Hypothalamus (tissue), 51 donors: ENCODE measurements at regions not wholly inside any gene's neighbourhood (a gene's known extent, or its start where the extent isn't known, plus 50 kb on each side); places are given as distances from the start of the nearest gene placed in this dataset.

ENCODE experiments used
- DNase-seq, 51 donors: peaks; one replicate each; lab custom pipeline; 2025; lab: John Stamatoyannopoulos, UW

DNA sequence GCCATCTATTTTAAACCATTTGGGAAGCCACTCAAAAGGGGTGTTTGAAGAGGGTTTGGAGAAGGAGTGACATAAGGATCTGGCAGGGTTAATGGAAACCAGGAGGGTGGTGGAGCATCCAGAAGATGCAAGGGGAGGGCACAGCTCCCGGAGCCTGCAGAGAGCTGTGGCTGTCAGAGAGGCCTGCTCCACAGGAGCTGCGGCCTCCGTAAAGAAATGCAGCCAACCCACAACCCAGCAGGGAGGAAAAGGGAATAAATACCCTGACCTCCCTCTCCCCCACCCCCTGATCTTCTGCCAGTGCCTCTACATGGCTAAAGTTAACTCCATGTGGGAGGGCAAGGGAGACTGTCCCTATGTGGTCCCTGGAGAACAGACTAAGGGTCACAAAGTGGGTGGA lies 567.1 kb upstream of the POU3F3 start:
- DNase-seq: no peak

GRCh38 chr2:104289651-104290565 lies 564.0 kb upstream of the POU3F3 start:
- no peak for DNase-seq

DNA sequence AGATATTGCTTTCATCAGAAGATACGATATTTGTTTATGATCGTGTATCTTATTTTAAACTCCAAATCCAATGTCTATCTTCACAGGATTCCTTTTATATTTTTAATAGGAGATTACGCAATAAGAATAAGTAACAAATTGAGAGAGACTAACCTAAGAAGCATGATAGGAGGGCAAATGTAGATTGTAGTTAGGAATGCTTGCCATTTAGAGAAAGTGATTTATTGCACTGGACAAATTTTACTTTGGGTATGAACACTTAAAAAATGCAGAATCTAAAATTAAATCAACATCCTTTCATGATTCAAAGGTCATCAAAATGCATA lies 563.4 kb upstream of the POU3F3 start:
- DNase-seq: no peak

DNA sequence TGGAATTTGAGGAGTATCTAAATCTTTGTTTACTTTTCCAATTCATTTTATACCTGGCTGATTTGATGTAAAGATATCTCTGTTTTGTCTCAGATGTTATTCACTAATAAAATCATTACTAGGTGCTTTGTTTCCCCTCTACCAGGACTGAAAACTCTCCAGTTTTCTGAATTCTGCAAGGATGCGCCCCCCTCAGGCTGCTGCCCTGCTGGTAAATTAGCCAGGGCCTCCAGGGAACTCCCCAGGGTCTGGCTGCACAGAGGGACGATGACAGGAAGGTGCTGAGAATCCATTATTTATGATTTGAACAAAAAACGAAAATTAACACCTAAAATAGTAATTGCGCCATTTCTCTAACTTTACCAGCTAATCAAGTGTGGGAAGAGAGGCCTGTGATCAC lies 541.2 kb upstream of the POU3F3 start:
- DNase-seq: no peak

DNA sequence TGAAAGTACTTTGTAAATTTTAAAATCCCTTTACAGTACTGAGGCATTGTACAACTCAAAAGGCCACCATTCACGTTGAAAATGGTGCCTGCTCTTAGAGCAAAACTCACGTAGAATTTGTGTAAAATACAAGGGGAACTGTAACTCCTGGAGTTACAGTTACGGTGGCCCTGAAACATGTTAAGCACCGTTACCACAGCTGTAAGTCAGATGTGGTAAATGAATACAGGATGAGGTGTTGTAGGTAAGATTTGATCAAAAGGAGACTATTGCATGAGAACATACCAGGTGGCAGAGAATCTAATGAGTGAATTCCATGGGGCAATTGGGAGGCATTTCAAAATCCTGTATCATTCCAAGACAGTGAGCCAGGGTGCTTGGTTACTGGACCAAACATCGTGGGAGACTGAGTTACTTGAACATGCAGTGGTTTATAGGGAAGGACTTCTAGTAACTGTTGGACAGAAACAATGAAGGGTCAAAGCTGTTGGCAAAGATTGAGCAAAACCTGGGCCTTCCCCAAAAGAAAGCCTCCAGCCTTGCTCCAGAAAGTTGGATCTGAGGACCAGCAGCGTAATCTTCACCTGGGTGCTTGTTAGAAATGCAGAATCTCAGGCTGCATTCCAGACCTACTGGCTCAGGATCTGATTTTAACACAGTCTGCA lies 535.8 kb upstream of the POU3F3 start:
- DNase-seq: no peak

DNA sequence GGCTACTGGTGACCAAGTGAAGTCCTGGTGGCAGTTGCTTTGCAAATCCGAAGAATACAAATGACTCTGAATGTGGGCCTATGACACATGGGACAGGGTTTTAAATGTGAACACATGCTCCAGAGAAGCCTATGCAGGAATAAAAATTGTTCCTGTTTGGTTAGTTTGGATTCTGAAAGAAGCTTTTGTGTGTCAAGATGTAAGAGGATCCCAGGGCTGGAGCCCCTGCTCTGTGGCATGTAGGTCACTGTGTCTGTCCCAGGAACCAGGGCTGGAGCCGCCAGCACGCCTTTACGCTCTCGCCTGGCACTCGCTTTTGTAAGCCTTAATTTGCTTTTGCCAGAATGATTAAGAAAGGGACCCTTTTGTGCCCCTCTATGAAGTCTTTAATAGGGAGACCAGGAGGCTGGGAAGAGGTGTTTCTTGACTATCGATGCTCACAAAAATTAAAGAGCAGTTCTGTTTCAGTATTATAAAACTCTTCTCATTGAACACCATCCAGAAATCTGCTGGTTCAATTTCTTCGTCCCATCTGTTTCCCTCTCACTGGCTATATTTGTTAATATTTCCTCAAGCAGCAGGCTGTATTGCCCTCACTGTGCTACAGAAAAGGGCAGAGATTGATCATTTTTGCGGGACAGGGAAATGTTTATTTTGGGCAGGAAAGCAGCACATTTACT lies 532.7 kb upstream of the POU3F3 start:
- DNase-seq: peak in 18 of 51 donors; percentile 1 to 18 (median 5)

GRCh38 chr2:104321796-104322349 lies 532.0 kb upstream of the POU3F3 start:
- peak in 1 of 51 donors; percentile 3 for DNase-seq

GRCh38 chr2:104332731-104333130 lies 521.2 kb upstream of the POU3F3 start:
- no peak for DNase-seq

- DNase-seq: no peak
Observed at GRCh38 chr2:104337869-104338268, 516.0 kb upstream of the POU3F3 start.

GRCh38 chr2:104340162-104340561 lies 513.8 kb upstream of the POU3F3 start:
- no peak for DNase-seq

GRCh38 chr2:104340879-104341828 lies 512.8 kb upstream of the POU3F3 start:
- no peak for DNase-seq

DNA sequence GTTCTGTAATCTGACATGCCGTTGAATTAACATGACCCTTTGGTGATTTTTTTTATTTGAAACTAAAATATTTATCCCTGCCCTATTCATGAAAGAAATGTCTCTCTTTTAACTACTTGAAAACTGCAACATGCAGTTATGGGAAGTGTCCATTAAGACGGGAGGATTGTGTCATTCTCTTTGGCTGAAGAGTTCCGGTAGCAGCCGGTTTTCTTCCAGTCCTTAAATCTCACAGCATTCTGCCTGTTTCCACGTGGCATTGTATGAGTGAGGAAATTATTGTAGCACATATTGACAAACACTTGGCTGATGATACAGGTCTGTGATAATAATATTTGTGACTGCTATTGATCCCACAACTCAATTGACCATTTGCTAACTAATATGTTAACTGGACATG lies 509.6 kb upstream of the POU3F3 start:
- no peak for DNase-seq

- no peak for DNase-seq
Observed at GRCh38 chr2:104344985-104345384, 508.9 kb upstream of the POU3F3 start.

DNA sequence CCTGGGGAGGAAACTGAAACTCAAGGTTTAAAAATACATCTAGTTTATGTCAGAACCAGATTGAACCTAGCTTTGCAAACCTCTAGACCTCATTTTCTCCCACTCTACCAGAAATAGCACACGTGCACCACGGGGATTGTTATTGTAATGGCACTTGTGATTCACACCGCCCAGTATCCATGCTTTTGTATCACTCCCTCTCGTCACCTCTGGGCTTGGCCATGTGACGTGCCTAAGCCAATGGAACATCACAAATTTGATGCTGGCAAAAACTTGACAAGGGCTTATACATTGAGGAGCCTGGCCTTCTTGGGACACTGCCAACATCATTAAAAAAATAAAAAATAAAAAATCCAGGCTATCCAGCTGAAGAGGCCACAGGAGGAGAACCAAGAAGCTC lies 495.8 kb upstream of the POU3F3 start:
- no peak for DNase-seq

GRCh38 chr2:104361414-104361813 lies 492.5 kb upstream of the POU3F3 start:
- no peak for DNase-seq

- no peak for DNase-seq
Observed at GRCh38 chr2:104368089-104368488, 485.8 kb upstream of the POU3F3 start.

DNA sequence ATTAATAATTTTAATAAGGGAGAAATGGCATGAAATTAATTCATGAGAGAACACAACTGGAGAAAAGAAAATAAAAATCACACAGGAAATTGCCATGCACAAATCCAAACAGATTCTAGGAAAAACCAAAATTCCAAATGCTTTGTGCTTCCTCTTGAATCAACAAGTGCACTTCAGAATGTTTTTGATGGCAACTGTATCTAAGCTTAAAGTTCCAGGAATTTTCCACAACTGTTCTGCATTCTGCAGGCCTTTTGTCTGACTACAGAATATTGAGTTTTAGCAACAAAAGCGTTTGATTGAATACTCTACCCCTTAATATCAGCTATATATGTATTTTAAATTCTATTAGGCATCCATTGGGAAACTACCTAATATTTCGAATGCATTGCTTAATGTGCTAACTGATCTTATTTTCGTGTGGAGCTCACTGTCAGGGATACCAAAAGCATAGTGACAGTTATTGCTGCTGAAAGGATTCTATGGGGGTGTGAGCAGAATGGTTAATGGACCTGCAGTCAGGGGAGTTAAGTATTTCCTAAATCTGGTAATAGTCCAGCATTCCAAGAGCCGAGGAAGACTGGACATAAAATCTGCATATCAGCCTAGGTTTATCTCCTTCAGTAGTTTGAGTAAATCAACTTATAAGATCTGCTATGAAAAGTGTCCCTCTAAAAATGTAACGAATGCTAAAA lies 482.7 kb upstream of the POU3F3 start:
- no peak for DNase-seq

- no peak for DNase-seq
Observed at GRCh38 chr2:104375206-104375605, 478.7 kb upstream of the POU3F3 start.

DNA sequence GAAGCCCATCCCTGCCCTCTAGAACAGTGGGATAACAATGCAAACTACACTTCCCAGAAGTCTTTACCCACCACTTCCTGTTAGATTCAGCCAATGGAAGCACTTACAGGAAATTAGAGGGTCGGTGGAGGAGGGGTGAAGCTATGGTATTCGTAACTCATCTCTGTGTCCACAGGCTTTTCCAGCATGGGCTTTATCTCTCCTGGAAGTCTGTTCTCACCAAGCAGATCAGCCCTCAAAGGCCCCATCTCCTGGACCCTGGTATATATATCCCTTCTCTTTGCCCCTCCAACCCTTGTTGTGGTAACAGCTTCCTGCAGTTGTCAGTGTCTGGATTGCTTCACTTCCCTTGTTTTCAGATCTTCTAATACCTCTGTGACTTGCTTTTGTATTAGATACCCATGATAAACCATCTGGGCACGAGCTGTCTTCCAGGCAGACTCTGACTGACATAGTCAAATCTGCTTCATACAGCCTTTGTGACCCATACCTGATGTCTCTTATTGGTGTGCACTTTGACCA lies 475.0 kb upstream of the POU3F3 start:
- DNase-seq: peak in 42 of 51 donors; percentile 5 to 87 (median 42)
